NCI-H2227 (cell line): ENCODE measurements at regions not wholly inside any gene's neighbourhood (a gene's known extent, or its start where the extent isn't known, plus 50 kb on each side); places are given as distances from the start of the nearest gene placed in this dataset.
"Not testable (repeated sequence)": the region's sequence is repeated elsewhere in the genome, so short reads cannot be mapped to it uniquely, and the experiment has no call there.

Experiments
- DNase-seq: peaks from one replicate; lab custom pipeline; 2025; ENCODE audit not compliant: unreplicated experiment; lab: John Stamatoyannopoulos, UW

DNA sequence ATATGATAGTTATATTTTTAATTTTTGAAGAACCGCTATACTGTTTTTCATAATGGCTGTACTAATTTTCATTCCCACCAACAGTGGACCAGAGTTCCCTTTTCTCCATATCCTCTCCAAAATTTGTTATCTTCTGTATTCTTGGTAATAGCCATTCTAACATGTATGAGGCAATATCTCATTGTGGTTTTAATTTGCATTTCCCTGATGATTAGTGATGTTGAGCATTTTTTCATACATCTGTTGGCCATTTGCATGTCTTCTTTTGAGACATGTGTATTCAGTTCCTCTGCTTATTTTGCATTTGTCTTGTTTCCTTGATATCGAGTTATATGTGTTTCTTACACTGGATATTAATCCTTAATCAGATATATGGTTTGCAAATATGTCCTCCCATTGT lies 770.8 kb upstream of the MBL2 start:
- DNase-seq: no peak

DNA sequence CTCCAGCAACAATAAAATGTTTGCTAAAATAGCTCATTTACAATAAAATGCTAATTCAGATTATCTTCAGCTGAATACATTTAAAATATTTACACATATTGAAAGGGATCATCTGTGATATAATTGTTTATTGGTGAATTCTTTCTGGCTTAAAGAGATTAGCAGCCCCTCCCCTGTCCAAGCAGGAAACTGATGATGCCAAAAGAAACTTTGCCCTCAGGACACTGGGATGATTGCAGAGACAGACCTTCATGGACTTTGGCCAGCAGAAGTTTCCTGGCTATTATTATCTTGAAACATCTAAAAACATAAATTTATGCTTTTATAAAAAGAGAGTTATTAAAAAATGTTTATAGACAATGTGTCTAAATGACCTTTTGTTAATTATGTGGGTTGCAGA lies 764.9 kb upstream of the MBL2 start:
- DNase-seq: no peak

DNA sequence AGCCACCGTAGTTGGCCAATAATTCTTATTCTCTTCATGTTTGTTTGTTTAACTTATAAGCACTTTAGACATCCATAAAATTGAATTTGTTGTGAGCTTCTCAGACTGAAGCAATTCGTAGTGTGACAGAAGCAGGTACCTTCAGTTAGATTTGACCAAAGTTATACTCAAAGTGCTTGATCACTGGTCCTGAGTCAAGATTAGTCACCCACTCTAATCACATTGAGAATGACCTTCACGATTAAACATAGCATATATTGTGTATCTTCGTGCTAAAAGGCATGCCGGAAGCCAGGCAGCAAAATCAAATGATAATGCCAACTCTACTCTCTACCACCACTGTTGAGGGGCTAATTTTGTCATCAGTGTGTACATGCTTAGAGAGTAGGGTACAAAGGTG lies 763.7 kb upstream of the MBL2 start:
- no peak for DNase-seq

DNA sequence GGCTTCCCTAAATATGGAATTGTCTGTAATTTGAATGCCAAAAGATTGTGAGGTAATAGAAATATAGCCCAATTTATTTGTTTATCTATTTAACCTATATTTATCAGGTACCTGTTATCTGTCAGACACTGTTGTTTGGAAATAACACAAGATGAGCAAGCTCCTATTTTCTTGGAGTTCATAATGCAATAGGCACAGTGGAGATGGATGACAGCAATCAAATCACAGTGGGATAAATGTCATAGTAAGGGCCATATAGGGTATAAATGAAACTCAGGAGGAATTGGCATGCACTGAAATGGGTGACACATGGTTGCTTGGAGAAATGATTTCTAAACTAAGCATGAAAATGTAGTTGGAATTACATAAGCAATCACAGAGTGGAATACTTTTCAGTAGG lies 761.8 kb upstream of the MBL2 start:
- DNase-seq: no peak

DNA sequence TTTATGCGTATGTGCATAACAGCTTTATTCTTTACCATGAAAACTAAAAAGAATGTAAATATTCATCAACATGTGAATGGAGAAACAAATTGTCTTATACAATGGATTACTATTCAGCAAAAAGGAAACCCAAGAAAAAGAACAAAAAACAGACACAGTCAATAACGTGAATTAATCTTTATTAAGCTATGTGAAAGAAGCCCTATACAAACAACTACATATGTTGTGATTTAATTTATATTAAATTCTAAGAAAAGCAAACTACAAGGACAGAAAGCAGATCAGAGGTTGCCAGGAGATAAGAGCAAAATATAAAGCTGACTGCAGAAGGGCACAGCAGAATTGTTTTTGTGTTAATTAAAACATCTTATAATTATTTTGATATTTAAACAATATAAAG lies 756.4 kb upstream of the MBL2 start:
- DNase-seq: no peak

DNA sequence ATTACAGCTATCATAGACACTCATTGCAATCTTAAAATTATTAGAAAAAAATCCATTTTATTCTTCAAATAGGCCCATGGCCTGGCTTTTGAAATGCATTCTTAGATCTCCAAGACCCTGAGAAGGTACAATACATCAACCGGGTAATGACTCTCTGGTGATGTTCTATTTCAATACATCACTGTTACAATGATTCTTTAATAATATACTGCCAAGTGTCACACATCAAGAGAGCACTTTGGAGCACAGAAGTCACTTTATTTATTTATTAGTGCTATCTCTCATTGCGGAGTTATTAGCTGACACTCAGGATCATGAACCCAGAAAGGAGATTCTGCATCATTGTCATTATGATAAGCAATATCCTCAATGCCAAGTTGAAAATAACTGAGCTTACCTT lies 748.5 kb upstream of the MBL2 start:
- DNase-seq: peak; percentile 48

DNA sequence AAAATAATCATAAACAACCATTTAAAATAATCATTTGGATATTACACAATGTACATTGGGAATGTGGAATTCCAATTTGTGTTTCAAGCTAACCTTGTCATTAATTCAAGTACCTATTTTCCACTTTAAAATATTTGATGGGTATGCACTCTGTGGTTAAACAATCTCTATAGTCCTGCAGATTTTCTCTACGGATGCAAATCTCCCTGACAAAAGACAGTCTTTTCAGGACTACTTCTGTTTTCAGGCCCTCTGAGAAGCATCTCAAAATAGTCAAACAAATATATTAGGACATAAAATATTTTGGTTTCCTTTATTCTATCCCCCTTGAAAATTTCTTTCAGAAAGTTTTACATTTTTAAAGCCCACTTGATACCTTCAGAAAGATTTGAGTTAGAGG lies 735.6 kb upstream of the MBL2 start:
- no peak for DNase-seq

DNA sequence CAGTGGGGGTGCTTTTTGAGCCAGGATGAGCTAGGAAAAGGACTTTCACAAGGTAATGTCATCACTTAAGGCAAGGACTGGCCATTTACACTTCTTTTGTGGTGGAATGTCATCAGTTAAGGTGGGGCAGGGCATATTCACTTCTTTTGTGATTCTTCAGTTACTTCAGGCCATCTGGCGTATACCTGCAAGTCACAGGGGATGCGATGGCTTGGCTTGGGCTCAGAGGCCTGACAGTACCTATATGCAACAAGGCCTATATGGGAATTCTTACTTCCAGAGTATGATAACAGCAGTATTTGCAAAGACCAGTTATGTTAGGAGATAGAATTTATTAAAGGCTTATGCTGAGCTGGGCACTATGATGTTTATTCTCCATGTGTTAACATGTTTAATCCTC lies 731.9 kb upstream of the MBL2 start:
- DNase-seq: not testable (repeated sequence)

DNA sequence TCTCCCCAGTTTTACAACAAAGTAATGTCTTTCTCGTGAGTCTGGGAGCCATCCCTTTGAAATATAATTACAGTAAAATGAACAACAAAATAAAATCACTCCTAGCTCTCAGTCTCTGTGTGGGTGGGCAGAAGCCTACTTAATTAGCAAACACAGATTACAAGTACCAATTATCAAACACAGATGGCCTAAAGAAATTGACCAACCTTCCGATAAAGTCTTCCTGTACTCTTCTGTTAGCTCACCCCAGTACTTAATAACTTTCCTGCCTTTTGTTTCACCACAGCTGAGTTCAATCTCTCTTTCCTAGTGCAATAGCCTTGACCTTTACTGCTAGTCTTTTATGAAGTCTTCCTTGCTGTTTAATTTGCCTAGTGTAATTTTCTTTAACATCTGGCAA lies 719.2 kb upstream of the MBL2 start:
- DNase-seq: no peak

DNA sequence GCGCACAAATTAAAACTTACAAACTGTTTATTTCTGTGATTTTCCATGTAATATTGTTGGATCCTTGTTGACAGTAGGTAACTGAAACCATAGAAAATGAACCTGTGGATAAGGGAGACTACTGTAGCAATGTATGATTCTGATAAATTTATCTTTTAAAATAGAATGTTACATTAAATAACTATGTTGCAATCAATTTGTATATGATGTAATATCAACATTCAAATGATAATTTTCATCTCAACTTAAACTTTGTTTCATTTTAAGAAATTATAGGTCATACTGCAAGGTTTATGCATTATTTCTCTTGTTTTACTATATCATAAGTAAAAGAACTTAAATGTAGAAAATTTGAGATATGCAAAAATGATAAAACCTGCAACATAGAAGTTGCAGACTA lies 718.0 kb upstream of the MBL2 start:
- DNase-seq: no peak

DNA sequence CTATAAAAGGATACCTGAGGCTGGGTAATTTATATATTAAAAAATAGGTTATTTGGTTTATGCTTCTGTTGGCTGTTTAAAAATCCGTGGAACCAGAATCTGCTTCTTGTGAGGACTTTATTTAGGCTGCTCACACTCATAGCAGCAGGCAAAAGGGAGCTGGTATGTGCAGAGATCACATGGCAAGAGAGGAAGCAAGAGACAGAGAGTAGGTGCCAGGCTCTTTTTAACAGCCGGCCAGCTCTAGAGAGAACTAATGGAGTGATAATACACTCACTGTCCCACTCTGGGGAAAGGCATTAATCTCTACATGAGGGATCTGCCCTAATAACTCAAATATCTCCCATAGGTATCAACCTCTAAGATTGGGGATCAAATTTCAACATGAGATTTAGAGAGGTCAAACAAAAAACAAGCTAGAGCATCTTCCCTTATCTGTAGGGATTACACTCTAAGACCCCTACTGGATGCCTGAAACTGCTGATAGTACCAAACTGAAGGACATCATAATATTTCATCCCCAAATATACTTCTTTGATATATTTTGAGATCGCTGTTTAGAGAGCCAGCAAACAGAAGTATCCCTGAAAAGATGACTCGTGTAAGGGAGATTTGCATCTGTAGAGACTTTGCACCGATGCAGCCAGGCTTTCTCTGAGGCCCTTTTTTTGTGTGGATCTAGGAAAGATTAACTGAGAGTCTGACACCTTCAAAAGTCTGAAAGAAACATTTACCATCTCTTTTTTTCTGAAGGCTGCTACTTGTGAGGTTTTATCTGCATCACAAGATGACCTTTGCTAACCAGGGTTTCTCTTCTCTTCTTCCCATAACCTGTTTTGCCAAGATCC lies 717.0 kb upstream of the MBL2 start:
- no peak for DNase-seq

DNA sequence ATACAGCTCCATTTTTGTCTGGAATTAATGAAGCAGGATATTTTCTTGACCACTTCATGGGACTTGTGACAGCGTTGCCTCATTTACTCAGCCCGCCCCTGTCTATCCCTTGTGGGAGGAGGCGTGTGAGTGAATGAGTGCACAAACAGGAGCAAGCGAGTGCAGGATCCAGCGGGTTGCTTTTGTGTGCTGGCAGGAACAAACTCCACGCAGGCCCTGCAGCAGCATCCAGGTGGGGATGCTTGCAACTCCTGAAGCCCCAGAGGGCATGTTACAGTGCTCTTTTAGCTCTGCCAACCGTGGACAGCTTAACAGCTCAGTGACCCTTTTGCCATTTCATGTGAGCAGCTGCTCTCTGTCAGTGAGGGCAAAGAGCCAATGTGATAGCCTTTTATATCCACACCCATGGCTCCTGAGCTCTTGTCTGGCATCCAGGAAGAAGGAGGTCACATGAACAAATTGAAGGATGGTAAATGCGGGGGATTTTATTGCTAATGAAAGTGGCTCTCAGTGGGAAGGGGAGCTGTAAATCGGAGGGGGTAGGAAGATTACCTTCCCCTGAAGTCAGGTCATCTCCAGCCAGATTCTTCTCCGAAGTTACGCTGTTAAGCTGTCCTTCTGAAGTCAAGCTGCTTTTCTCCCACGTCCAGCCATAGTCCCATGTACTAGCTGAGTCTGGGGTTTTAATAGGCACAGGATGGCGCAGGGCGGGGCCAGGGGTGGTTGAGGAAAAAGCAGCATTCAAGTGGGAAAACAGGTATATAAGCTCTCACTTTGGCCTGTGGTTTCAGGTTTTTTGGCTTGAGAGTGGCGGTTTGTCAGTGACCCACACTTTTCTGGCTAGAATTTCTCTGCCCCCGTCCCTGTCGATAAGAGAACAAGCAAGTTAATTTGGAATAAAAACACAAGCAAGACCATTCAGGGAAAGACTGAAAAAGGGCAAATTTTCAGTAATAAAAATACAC lies 714.7 kb upstream of the MBL2 start:
- DNase-seq: no peak

DNA sequence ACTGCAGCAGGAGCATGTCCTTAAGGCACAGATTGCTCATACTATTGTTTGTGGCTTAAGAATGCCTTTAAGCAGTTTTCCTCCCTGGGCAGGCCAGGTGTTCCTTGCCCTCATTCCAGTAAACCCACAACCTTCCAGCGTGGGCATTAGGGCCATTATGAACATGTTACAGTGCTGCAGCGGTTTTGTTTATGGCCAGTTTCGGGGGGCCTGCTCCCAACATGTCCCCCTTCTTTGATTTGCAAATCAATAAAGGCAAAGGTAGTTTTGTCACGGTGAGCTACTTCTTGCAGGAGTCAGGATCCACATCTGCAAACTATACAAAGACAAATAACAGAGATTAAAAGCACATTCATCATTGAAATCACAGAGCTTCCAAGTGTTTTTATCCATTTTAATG lies 712.8 kb upstream of the MBL2 start:
- DNase-seq: not testable (repeated sequence)

DNA sequence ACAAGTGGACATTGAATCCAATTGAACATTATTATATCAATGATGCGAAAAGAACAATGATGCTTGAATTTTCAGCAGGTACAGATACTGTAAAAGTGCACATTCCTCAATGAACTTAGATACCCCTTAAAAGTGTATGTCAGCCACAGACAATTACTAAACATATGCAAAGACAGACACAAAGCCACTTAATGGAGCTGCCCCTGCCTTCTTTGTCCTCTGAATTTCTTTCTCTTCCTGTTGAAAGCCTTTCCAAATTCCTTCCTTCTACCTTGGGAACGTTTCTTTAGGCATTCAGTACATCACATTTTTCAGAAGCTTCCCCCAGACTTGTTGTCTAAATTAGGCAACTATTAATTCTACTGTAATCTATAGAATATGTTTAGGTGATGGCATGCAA lies 706.8 kb upstream of the MBL2 start:
- DNase-seq: no peak

DNA sequence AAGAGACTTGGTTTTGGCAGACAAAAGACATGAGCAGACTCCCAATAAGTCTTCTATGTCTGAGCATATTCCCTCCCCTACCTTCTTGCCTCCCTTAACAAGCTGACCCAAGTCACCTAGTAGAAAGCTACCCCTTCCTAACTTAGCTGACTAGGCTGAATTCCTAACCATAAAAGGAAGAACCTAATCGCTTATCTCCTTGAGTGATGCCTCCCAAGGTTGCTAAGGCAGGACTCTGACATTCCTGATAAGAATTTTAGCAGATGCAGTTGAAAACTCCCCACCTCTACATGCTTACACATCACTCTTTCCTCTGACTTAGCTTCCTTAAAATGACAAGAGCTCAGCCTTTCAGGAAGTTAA lies 704.7 kb upstream of the MBL2 start:
- DNase-seq: no peak

DNA sequence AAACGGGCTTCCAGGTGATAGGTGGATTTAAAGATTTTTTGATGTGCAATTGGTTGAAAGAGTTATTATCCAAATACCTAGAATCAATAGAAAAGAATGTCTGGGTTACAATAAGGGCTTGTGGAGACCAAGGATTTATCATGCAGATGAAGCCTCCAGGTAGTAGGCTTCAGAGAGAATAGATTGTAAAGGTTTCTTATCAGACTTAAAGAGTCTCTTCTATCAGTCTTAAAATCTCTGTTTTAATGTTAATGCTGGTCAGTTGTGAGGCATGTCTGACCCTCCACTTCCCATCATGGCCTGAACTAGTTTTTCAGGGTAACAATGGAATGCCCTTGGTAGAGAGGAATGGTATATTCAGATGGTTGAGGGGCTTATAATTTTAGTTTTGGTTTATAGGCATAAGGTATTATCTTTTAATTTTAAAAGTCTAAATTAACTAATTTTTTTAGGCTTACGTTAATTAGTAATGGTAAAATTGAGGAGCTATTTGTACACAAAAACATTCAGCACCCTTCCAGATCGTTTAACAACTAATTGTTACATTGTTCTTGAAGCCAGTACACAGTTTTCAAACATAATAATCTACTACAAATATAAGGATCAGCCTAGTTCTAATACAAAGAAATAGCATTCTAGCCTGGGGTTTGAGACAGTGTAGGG lies 704.2 kb upstream of the MBL2 start:
- DNase-seq: no peak

DNA sequence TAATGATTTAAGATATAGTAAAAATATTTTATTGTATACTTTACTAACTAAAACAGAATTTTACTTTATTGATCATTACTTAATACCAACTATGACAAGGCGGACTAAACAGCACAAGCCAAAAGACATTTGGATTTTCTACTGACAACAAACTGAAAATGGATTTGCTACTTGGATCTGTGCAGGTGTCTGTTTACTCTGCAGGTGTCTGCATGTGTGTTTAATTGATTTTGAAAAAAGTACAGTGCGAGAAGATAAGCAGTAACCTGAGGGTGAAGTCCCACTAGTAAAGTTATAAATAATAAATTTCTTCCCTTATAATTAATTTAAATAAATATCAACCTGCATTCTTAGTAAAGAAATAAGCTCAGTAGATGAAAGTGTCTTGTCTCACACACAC lies 696.8 kb upstream of the MBL2 start:
- DNase-seq: no peak

DNA sequence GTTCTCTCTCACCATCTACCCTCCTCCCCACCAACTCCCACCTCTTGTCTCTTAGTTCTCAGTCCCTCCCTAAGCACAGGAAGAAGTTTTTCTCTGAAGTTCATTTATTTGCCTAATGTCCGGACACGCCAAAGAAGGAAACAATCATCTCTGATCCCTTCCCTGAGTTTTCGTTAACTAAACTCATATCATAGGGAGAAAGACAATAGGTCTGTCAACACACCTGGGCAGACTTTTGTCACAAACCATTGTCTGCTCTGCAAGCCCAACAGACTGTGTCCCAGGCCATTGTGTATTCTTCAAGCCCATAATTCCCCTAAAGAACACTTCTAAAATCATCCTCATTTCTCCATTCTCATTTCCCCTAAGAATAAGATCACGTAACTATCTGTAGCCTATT lies 691.0 kb upstream of the MBL2 start:
- DNase-seq: no peak

DNA sequence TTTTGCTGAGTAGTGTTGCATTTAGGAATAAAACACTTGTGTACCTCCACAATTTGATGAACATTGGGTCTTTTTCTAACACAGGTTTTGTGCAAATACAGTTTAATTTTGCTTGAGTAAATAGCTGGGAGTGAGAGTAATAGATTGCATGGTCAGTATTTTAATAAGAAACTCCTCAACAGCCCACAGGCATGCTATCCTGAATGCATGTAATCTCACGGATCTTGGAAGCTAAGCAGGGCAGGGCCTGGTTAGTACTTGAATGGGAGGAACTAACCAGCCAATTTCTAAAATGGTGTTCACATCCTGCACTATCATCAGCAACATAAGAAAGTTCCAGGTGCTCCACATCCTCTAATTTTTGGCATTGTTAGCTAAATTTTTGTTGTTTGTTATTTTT lies 685.4 kb upstream of the MBL2 start:
- no peak for DNase-seq

DNA sequence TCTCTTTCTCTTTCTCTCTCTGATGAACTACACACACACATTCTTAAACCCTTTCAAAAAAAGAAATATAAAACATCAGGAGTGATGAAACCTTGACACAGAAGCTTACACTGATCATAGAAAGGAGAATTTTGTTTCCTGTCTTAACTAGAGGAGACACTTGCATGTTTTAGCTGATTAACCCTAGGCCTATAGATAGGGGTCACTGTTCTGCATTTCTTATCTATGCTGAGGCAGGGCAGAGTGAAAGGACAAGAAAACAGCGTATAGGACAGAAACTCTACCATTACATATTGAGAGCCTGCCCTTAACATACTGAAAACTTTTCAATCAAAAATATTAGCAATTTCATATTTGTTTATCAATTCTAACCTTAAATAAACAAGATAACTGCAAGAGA lies 680.6 kb upstream of the MBL2 start:
- DNase-seq: no peak

DNA sequence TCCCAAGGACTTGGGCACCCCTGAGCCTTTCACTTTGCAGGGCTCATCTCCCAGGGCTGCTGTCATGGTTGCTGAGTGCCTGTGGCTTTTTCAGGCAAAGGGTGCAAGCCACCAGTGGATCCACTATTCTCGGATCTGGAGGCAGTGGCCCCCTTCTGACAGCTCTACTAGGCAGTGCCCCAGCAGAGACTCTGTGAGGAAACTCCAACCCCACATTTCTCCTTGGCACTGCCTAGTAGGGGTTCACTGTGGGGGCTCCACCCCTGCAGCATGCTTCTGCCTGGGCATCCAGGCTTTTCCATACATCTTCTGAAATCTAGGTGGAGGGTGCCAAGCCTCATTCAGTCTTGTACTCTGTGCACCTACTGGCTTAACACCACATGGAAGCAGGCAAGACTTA lies 675.0 kb upstream of the MBL2 start:
- DNase-seq: no peak

DNA sequence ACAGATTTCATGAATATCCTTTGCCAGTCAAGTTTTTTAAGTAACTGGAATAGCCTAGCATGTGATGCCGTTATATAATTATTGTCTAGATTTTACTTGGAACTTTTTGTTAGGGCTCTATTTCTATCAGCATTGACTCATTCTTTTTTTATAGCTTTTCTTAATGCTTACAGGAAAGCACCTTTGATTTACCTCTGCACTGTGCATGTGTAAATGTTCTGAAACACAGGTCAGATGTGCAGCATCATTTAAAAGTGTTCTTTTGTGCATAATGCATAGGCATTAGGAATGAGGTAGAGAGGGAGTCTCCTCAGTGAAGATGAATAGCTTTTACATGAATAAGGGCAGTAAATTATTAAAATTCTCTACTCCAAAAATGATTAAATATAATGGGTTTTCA lies 669.3 kb upstream of the MBL2 start:
- no peak for DNase-seq
